ENCODE measurements at regions not wholly inside any gene's neighbourhood (a gene's known extent, or its start where the extent isn't known, plus 50 kb on each side); places are given as distances from the start of the nearest gene placed in this dataset.

- no peak for DNase-seq (ENCODE audit: low spot score)
Measured at GRCh38 chr9:106051545-106051944, 357.2 kb downstream of the TMEM38B start.

DNA sequence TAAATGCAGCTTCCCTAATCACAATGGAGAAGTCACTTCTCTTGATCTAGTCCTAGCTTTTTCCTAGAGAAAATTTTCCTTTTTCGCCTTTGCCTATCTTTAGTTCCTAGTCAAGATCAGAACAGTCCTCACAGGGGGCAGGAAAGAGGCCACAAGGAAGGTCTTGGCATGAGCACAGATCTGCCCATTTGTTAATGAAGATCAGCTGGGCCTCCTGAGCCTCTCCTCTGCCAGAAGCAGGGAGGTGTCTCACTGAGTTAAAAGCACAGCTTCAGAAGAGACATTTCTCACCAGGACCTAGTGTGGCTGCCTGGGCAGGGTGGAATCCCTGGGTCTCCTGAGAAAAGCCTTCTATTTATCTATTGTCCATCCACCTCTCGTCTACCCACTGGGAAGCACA is 357.8 kb downstream of the TMEM38B start:
- no peak for DNase-seq (ENCODE audit: low spot score)

DNA sequence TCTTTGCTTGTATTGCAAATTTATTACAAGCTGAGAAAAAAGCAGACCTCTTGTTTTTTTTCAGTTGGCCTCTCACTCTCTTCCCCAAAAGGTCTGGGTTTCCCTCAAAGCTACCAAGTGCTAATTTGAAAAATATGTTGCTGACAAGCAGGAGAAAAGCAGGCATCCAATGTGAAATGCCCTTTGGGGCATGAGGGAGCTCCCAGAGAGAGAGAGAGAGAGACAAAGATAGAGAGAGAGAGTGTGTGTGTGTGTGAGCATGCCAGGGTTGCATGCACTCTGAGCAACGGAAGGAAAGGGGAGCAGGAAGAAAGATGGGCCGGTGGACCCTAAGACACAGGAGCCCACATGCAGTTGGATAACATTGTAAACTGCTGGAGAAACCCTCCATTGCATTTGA is 358.4 kb downstream of the TMEM38B start:
- no peak for DNase-seq (ENCODE audit: low spot score)

DNA sequence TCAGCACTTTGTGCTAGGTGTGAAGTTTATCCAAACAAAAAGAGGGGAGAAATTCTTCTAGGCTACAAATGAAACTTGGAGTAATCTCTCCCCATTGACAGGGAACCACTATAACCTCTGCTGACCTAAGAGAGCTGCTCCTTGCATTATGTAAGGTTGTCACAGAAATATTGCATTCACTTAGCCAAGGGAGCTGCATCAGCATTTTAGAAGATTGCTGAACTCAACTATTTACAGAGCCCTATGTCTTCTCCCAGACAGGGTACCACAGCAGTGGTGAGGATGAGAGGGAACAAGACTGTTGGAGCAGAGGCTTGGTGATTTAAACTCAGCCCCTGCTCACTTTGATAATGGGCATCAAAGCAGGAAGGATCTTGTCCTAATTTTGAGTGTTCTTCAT is 362.0 kb downstream of the TMEM38B start:
- no peak for DNase-seq (ENCODE audit: low spot score)

- no peak for DNase-seq (ENCODE audit: low spot score)
Measured at GRCh38 chr9:106058460-106058859, 364.1 kb downstream of the TMEM38B start.

DNA sequence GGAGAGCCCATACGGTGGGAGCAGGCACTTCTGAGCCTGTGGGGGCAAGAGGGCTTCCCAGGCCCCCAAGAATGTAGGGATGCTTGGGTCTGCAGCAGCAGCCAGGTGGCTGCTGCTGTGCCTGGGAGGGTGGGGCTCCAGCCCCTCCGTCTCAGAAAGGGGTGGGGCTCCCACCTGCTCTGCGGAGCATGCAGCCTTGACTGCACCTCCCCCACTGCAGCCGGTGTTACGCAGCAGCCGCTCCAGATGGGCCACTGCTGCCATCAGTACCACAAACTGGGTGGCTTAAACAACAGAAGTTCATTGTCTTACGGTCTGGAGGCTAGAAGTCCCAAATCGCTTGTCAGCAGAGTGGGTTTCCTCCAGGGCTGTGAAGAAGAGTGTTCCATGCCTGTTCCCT is 365.5 kb downstream of the TMEM38B start:
- no peak for DNase-seq (ENCODE audit: low spot score)

- no peak for DNase-seq (ENCODE audit: low spot score)
Measured at GRCh38 chr9:106060885-106061284, 366.5 kb downstream of the TMEM38B start.

DNA sequence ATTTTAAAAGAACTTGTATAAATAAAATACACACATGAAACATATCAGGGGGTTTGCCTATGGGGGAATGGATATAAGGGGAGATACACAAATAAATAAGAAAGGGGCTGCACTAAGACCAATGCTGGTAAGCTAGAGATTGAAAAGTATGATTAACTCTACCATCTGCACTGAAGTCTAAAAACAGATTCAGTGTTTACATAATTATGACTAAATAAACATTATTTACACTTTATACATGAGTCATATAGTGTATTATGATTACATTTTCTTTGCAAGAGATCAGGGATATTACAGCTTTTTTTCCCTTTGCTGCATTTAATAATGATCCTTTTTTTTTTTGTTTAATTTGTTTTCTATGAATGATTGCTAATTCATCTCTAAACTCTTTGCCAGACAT is 367.9 kb downstream of the TMEM38B start:
- no peak for DNase-seq (ENCODE audit: low spot score)

GRCh38 chr9:106065136-106065535 is 370.8 kb downstream of the TMEM38B start:
- DNase-seq (ENCODE audit: low spot score), result no peak

DNA sequence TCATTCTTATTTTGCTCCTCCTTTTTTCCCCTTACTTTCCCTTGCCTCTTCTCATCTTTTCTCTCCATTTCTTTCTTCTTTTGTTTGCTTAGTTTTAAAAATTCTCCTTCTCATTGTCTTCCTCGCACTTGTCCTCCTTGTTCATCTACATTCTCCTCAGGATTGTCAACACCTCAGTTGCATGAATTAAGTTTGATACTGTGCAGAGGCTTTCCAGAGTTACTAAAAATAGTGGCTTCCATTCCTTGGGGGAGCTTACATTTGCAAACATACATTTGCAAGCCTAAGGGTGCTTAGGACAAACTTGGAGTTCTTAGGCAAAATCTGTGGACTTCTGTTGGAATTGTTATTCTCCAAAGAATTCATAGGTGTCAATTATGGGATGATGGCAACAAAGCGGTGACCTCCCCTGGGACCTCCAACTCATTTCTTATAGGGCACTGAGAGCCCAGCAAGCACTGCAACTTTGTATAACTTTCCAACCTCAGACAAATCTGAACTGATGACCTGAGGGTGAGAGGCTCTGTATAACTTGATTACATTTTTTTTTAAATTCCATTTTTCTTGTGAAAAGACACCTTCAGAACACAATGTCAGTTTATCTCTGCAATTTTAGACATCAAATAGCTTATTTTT is 371.4 kb downstream of the TMEM38B start:
- DNase-seq (ENCODE audit: low spot score), result no peak

- DNase-seq (ENCODE audit: low spot score), result no peak
Measured at GRCh38 chr9:106066940-106067524, 372.7 kb downstream of the TMEM38B start.

GRCh38 chr9:106069241-106069640 is 374.9 kb downstream of the TMEM38B start:
- no peak for DNase-seq (ENCODE audit: low spot score)

- no peak for DNase-seq (ENCODE audit: low spot score)
Measured at GRCh38 chr9:106072421-106072820, 378.1 kb downstream of the TMEM38B start.

GRCh38 chr9:106074006-106074405 is 379.7 kb downstream of the TMEM38B start:
- DNase-seq (ENCODE audit: low spot score), result no peak

- DNase-seq (ENCODE audit: low spot score), result no peak
Measured at GRCh38 chr9:106075236-106075959, 381.1 kb downstream of the TMEM38B start.

GRCh38 chr9:106075960-106076327 is 381.6 kb downstream of the TMEM38B start:
- DNase-seq (ENCODE audit: low spot score), result no peak

- DNase-seq (ENCODE audit: low spot score), result no peak
Measured at GRCh38 chr9:106076711-106077110, 382.4 kb downstream of the TMEM38B start.

DNA sequence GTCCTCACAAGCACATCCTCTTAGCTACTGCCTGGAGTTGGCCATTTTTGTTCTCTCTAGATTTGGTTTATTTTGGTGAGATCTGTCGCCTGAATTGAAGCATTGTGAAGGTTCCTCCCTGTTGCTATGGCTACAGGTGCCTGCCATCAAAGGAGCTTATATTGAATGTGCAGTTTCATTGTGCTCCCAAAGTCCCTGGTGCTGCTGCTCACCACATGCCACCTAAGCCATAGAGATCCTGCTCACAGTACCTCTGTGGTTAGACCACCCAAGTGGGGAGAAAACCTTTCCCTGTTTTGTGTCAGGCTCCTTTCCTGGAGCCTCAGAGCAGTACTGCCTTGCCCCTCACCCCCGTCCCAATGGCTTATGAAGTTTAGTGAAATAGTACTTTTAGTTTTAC is 383.4 kb downstream of the TMEM38B start:
- DNase-seq (ENCODE audit: low spot score), result no peak

DNA sequence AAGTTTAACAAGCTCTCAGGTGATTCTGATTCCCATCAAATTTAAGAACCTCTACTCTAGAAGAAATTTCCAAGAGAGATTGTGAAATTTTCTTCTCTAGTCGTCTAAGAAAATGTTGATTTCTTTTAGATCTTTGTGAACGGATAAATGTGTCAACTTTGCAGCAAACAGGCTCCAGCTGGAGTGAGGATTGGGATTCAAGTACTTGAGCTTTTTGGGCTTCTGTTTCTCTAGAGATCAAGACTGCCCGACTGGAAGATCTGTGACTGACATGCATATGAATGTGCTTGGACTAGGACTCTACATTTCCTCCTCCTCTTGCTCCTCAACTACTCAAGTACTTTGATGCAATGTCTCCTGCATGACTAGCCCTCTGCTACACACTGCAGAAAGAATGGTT is 388.3 kb downstream of the TMEM38B start:
- no peak for DNase-seq (ENCODE audit: low spot score)

- no peak for DNase-seq (ENCODE audit: low spot score)
Measured at GRCh38 chr9:106084702-106085101, 390.4 kb downstream of the TMEM38B start.

DNA sequence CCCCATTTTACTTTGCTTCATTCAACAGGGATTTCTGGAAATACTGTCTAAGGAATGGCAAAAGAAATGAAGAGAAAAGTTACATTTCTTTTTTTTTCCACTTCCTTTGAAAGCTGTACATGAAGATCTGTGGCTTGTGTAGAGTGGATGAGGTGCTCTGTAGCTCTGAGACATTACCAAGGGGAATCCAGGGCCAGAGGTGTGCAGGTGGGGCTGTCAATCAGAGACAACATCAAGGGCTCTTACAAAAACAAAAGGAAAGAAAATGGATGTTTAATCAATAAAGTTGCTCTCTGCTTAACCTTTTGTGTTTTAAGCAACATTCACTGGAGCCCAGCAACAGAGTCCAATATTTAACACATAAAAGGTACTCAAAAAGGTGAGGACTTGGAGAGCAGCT is 391.1 kb downstream of the TMEM38B start:
- no peak for DNase-seq (ENCODE audit: low spot score)

GRCh38 chr9:106092083-106092482 is 397.7 kb downstream of the TMEM38B start:
- no peak for DNase-seq (ENCODE audit: low spot score)

GRCh38 chr9:106102821-106103220 is 408.5 kb downstream of the TMEM38B start:
- no peak for DNase-seq (ENCODE audit: low spot score)

GRCh38 chr9:106104887-106105286 is 410.5 kb downstream of the TMEM38B start:
- DNase-seq (ENCODE audit: low spot score), result no peak
